Neural cell (in vitro differentiated cells): ENCODE measurements at regions not wholly inside any gene's neighbourhood (a gene's known extent, or its start where the extent isn't known, plus 50 kb on each side); places are given as distances from the start of the nearest gene placed in this dataset.

Experiments
- H2AFZ ChIP-seq: fragments of 200-600, 300-800 bp; sonication (generic), shearing (Covaris generic); 2 replicates; pipeline ENCODE4 v1.6.0; 2014; ENCODE audit warnings: low read depth, mild to moderate bottlenecking, antibody characterized with exemption, low read length, moderate library complexity
- H3F3A ChIP-seq: fragments of 200-600 bp; shearing (Covaris generic); 2 replicates; pipeline ENCODE4 v1.6.1; 2016; ENCODE audit warnings: mild to moderate bottlenecking, moderate library complexity, mixed read lengths, antibody characterized with exemption, low read length; ENCODE audit not compliant: insufficient read depth, poor library complexity, severe bottlenecking
- H3K27ac ChIP-seq: fragments of 200-600, 300-800 bp; sonication (generic), shearing (Covaris generic); 2 replicates; pipeline ENCODE4 v1.5.1; 2014; ENCODE audit warnings: mild to moderate bottlenecking, low read length, moderate library complexity
- H3K27me3 ChIP-seq: fragments of 300-800, 200-600 bp; sonication (generic), shearing (Covaris generic); 2 replicates; pipeline ENCODE4 v1.6.0; 2014; ENCODE audit warnings: mild to moderate bottlenecking, low read depth, low read length, moderate library complexity; ENCODE audit not compliant: insufficient read depth
- H3K36me3 ChIP-seq: fragments of 300-800, 200-600 bp; sonication (generic), shearing (Covaris generic); 2 replicates; pipeline ENCODE4 v1.5.1; 2014; ENCODE audit warnings: mild to moderate bottlenecking, antibody characterized with exemption, low read length, moderate library complexity; ENCODE audit not compliant: insufficient read depth
- H3K4me2 ChIP-seq: fragments of 300-800, 200-600 bp; sonication (generic), shearing (Covaris generic); 2 replicates; pipeline ENCODE4 v1.6.0; 2014; ENCODE audit warnings: mild to moderate bottlenecking, low read length
- H3K4me3 ChIP-seq: fragments of 300-800, 200-600 bp; sonication (generic), shearing (Covaris generic); 2 replicates; pipeline ENCODE4 v1.5.1; 2014; ENCODE audit warnings: mild to moderate bottlenecking, low read length, moderate library complexity
- H3K79me2 ChIP-seq: fragments of 200-600 bp; shearing (Covaris generic); replicated peaks from 2 replicates; pipeline ENCODE4 v1.6.0; 2014; ENCODE audit warnings: mild to moderate bottlenecking, low read length, moderate library complexity; ENCODE audit not compliant: insufficient read depth
- H3K9ac ChIP-seq: fragments of 300-800, 200-600 bp; sonication (generic), shearing (Covaris generic); 2 replicates; pipeline ENCODE4 v1.6.1; 2016; ENCODE audit warnings: mild to moderate bottlenecking, low read length, mixed read lengths
- H3K9me2 ChIP-seq: fragments of 200-600 bp; shearing (Covaris generic); 2 replicates; pipeline ENCODE4 v1.6.1; 2016; ENCODE audit warnings: mild to moderate bottlenecking, low read length, mixed read lengths; ENCODE audit not compliant: insufficient read depth
- H3K9me3 ChIP-seq: fragments of 200-600, 300-800 bp; sonication (generic), shearing (Covaris generic); 2 replicates; pipeline ENCODE4 v1.6.1; 2016; ENCODE audit warnings: mild to moderate bottlenecking, mixed run types, low read length, moderate library complexity, mixed read lengths
- H4K20me1 ChIP-seq: fragments of 200-600 bp; shearing (Covaris generic); 2 replicates; pipeline ENCODE4 v1.6.1; 2016; ENCODE audit warnings: mild to moderate bottlenecking, mixed run types; ENCODE audit not compliant: insufficient read depth
- CTCF ChIP-seq: fragments of 450-650 bp; IDR thresholded peaks from 2 replicates; pipeline ENCODE4 v1.5.1; 2014; ENCODE audit warnings: antibody characterized with exemption, mild to moderate bottlenecking, moderate library complexity; ENCODE audit not compliant: poor library complexity, severe bottlenecking
- EP300 ChIP-seq: fragments of 450-650 bp; conservative IDR thresholded peaks from 2 replicates; pipeline ENCODE4 v1.6.1; 2014; ENCODE audit warnings: antibody characterized with exemption, mild to moderate bottlenecking, moderate library complexity; ENCODE audit not compliant: poor library complexity, severe bottlenecking
- EZH2 ChIP-seq: fragments of 200-600, 300-800 bp; shearing (Covaris generic), sonication (generic); IDR thresholded peaks from 2 replicates; pipeline ENCODE4 v1.6.1; 2014; ENCODE audit warnings: antibody characterized with exemption, low read length, borderline replicate concordance, mild to moderate bottlenecking; ENCODE audit not compliant: insufficient read depth, poor library complexity, severe bottlenecking
- MXI1 ChIP-seq: fragments of 450-650 bp; conservative IDR thresholded peaks from 2 replicates; pipeline ENCODE4 v1.6.1; 2014; ENCODE audit warnings: antibody characterized with exemption, mild to moderate bottlenecking; ENCODE audit not compliant: poor library complexity, severe bottlenecking
- POLR2AphosphoS5 ChIP-seq: IDR thresholded peaks from 2 replicates; pipeline ENCODE4 v1.6.1; 2012
- RAD21 ChIP-seq: fragments of 450-650 bp; conservative IDR thresholded peaks from 2 replicates; pipeline ENCODE4 v1.6.1; 2014; ENCODE audit warnings: antibody characterized with exemption, mild to moderate bottlenecking, moderate library complexity
- REST ChIP-seq: IDR thresholded peaks from 2 replicates; pipeline ENCODE4 v1.6.1; 2012; ENCODE audit warnings: borderline replicate concordance
- SMC3 ChIP-seq: fragments of 450-650 bp; conservative IDR thresholded peaks from 2 replicates; pipeline ENCODE4 v1.6.1; 2014; ENCODE audit warnings: antibody characterized with exemption, mild to moderate bottlenecking, moderate library complexity; ENCODE audit not compliant: poor library complexity
- TAF1 ChIP-seq: IDR thresholded peaks from 2 replicates; pipeline ENCODE4 v1.6.1; 2012; ENCODE audit warnings: low read depth

GRCh38 chr2:238790126-238790832 lies 57.6 kb upstream of the TWIST2 start:
- Histone ChIP-seq H3K27ac (no peak overlapping the region), H3K4me2 (no peak overlapping the region), H3K79me2 (no peaks in the 10 kb centered on the region)

GRCh38 chr2:238790833-238791230 lies 57.1 kb upstream of the TWIST2 start:
- Histone ChIP-seq H3K9ac (no peak overlapping the region), H2AFZ (no peak overlapping the region), H3K4me2 (no peak overlapping the region), H3F3A (no peaks in the 10 kb centered on the region), H3K27me3 (no peaks in the 10 kb centered on the region), H3K79me2 (no peaks in the 10 kb centered on the region), H3K4me3 (no peak overlapping the region), H3K9me2 (no peaks in the 10 kb centered on the region), H3K36me3 (no peaks in the 10 kb centered on the region), H3K27ac (no peak overlapping the region), H4K20me1 (no peaks in the 10 kb centered on the region), H3K9me3 (no peaks in the 10 kb centered on the region)
- TF ChIP-seq POLR2AphosphoS5 (no peak), EZH2 (no peak), EP300 (no peak), REST (no peak), CTCF (no peak)

More at GRCh38 chr2:238790126-238790832, 57.6 kb upstream of the TWIST2 start:
- Histone ChIP-seq H3K36me3 (no peaks in the 10 kb centered on the region), H3K9ac (no peak overlapping the region), H4K20me1 (no peaks in the 10 kb centered on the region), H3F3A (no peaks in the 10 kb centered on the region), H3K9me2 (no peaks in the 10 kb centered on the region), H2AFZ (no peak overlapping the region), H3K27me3 (no peaks in the 10 kb centered on the region), H3K9me3 (no peaks in the 10 kb centered on the region), H3K4me3 (no peak overlapping the region)
- no peak for TF ChIP-seq EP300
- TF ChIP-seq SMC3: no peak
- no peak for TF ChIP-seq REST
- TF ChIP-seq EZH2: no peak
- no peak for TF ChIP-seq CTCF
- TF ChIP-seq RAD21: no peak
- no peak for TF ChIP-seq POLR2AphosphoS5
- TF ChIP-seq TAF1: no peak
- TF ChIP-seq MXI1: no peak
